ENCODE measurements at regions not wholly inside any gene's neighbourhood (a gene's known extent, or its start where the extent isn't known, plus 50 kb on each side); places are given as distances from the start of the nearest gene placed in this dataset.

GRCh38 chr4:138656990-138657389 lies 358.6 kb upstream of the NOCT start:
- TF ChIP-seq POLR2AphosphoS5 (IDR thresholded peaks at IDR 0.05) (no peak), POLR2A (IDR thresholded peaks at IDR 0.05) (no peak), CTCF (IDR thresholded peaks at IDR 0.05) (no peak)
